ENCODE measurements at regions not wholly inside any gene's neighbourhood (a gene's known extent, or its start where the extent isn't known, plus 50 kb on each side); places are given as distances from the start of the nearest gene placed in this dataset.

DNA sequence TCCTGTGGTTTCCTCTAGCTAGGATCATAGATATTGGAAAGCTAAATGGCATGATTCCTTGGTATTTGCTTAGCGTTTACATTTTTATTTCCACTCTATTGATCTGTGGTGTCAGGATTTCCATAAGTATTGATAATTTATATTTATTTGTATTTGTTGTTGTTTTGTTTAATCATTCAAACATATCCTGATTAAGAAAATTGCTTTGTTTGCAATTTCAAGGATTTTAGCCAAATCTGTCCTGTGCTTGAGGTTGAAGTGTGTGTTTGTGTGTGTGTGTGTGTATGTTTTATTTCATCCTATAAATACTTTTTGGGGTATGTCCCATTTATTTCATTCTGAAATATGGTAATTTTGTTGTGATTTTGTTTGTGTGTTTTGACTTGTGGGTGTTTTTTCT lies 1884.1 kb upstream of the CDH6 start (continued):
- TF ChIP-seq SIX5 (IDR thresholded peaks at IDR 0.05; ENCODE audit: low read depth, low read length): no peak
- no peak for TF ChIP-seq CBX8 (IDR thresholded peaks at IDR 0.05; ENCODE audit: borderline replicate concordance, low read depth, low read length)

Data from H1 (cell line).